Progenitor cell of endocrine pancreas (in vitro differentiated cells): ENCODE measurements at regions not wholly inside any gene's neighbourhood (a gene's known extent, or its start where the extent isn't known, plus 50 kb on each side); places are given as distances from the start of the nearest gene placed in this dataset.

Source experiments
- DNase-seq: peaks from one replicate; pipeline ENCODE4 v3.0.0; 2021; ENCODE audit warnings: low spot score; ENCODE audit not compliant: unreplicated experiment
- H3K27ac Mint-ChIP-seq: 2 replicates; pipeline ENCODE4 v1.8.0; 2021; ENCODE audit warnings: mild to moderate bottlenecking, moderate library complexity, mixed read lengths
- H3K27me3 Mint-ChIP-seq: 2 replicates; pipeline ENCODE4 v1.8.0; 2021; ENCODE audit warnings: mixed read lengths
- H3K36me3 Mint-ChIP-seq: 2 replicates; pipeline ENCODE4 v1.8.0; 2022; ENCODE audit warnings: mixed read lengths; ENCODE audit not compliant: insufficient read depth
- H3K4me1 Mint-ChIP-seq: 2 replicates; pipeline ENCODE4 v1.8.0; 2021; ENCODE audit warnings: low read depth, mixed read lengths
- H3K4me3 Mint-ChIP-seq: 2 replicates; pipeline ENCODE4 v1.8.0; 2021; ENCODE audit warnings: low read depth, mild to moderate bottlenecking, moderate library complexity, mixed read lengths
- H3K9me3 Mint-ChIP-seq: 2 replicates; pipeline ENCODE4 v1.8.0; 2021; ENCODE audit warnings: low read depth, mixed read lengths
- CTCF ChIP-seq: fragments of 200-600 bp; sonication (generic); IDR thresholded peaks from one replicate; pipeline ENCODE4 v1.5.0; 2021; ENCODE audit warnings: antibody characterized with exemption, mild to moderate bottlenecking; ENCODE audit not compliant: unreplicated experiment

GRCh38 chr6:1244278-1244677, 67.6 kb upstream of the FOXQ1 start:
- peaks cover 16% of the 10 kb centered on the region for H3K27me3 Mint-ChIP-seq
- peaks cover 3% of the 10 kb centered on the region for H3K9me3 Mint-ChIP-seq
- DNase-seq = no peak
- no peak for TF ChIP-seq CTCF
- no peak overlapping the region for H3K27ac Mint-ChIP-seq
- no peaks in the 10 kb centered on the region for H3K36me3 Mint-ChIP-seq
- H3K4me3 Mint-ChIP-seq = no peak overlapping the region
- H3K4me1 Mint-ChIP-seq = no peaks in the 10 kb centered on the region

GRCh38 chr6:1242446-1242845, 69.5 kb upstream of the FOXQ1 start:
- no peak for TF ChIP-seq CTCF
- Mint-ChIP-seq H3K4me3 (no peak overlapping the region), H3K27ac (no peak overlapping the region), H3K9me3 (no peaks in the 10 kb centered on the region), H3K36me3 (no peaks in the 10 kb centered on the region), H3K27me3 (peaks cover 25% of the 10 kb centered on the region), H3K4me1 (no peaks in the 10 kb centered on the region)
- DNase-seq = no peak

DNA sequence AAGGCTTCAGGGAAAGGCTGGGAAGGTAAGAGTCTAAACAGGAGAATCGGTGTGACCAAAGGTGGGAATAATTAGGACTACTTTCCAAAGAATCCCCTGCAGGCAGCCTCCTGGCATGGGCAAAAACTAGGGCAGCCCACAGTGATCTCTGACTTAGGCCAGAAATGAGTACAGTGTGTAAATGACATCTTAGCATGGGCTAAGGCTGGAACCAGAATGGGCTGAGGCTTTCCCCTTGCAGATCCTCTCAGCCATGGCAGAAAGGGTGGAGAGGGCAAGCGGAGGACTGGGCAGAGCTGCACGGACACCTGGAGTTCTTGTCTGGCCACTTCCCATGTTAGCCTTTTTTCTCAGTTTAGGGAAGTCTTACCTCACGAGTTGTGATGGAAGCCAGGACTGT, 69.9 kb upstream of the FOXQ1 start:
- H3K36me3 Mint-ChIP-seq = no peaks in the 10 kb centered on the region
- no peak for DNase-seq
- no peak overlapping the region for H3K4me3 Mint-ChIP-seq
- H3K27me3 Mint-ChIP-seq = peaks cover 26% of the 10 kb centered on the region
- TF ChIP-seq CTCF = no peak
- H3K9me3 Mint-ChIP-seq = no peaks in the 10 kb centered on the region
- no peak overlapping the region for H3K27ac Mint-ChIP-seq
- no peaks in the 10 kb centered on the region for H3K4me1 Mint-ChIP-seq

GRCh38 chr6:1240766-1241318, 71.1 kb upstream of the FOXQ1 start:
- H3K36me3 Mint-ChIP-seq = no peaks in the 10 kb centered on the region
- H3K27me3 Mint-ChIP-seq = peaks cover 32% of the 10 kb centered on the region
- H3K9me3 Mint-ChIP-seq = no peaks in the 10 kb centered on the region
- no peak overlapping the region for H3K4me3 Mint-ChIP-seq
- H3K4me1 Mint-ChIP-seq = no peaks in the 10 kb centered on the region
- H3K27ac Mint-ChIP-seq = no peak overlapping the region
- no peak for TF ChIP-seq CTCF
- no peak for DNase-seq

GRCh38 chr6:1239805-1240204, 72.1 kb upstream of the FOXQ1 start:
- Mint-ChIP-seq H3K27ac (no peak overlapping the region), H3K9me3 (no peaks in the 10 kb centered on the region), H3K4me3 (no peak overlapping the region), H3K36me3 (no peaks in the 10 kb centered on the region), H3K4me1 (no peaks in the 10 kb centered on the region), H3K27me3 (peaks cover 32% of the 10 kb centered on the region)
- no peak for DNase-seq
- no peak for TF ChIP-seq CTCF
